ENCODE measurements at regions not wholly inside any gene's neighbourhood (a gene's known extent, or its start where the extent isn't known, plus 50 kb on each side); places are given as distances from the start of the nearest gene placed in this dataset.
"Not testable (repeated sequence)": the region's sequence is repeated elsewhere in the genome, so short reads cannot be mapped to it uniquely, and the experiment has no call there.

GRCh38 chr5:92635001-92635461 is 946.0 kb downstream of the NR2F1-AS1 start:
- ChIA-PET POLR2A (no interaction called here), CTCF (no interaction called here)
- H3K4me3 ChIP-seq (ENCODE audit: low read depth, low read length) = no peak overlapping the region
- TF ChIP-seq CTCF (IDR thresholded peaks at IDR 0.05; ENCODE audit: insufficient read depth, low read length, missing control alignments) = no peak
- DNase-seq (ENCODE audit: low read depth, low spot score) = no peak

GRCh38 chr5:92633875-92634487 is 947.0 kb downstream of the NR2F1-AS1 start:
- TF ChIP-seq CTCF (IDR thresholded peaks at IDR 0.05; ENCODE audit: insufficient read depth, low read length, missing control alignments) = no peak
- no peak overlapping the region for H3K4me3 ChIP-seq (ENCODE audit: low read depth, low read length)
- ChIA-PET CTCF (interaction anchor here (1.1 kb wide), 1 partner anchor 113 kb away, joined by 3 read pairs; no protein-coding TSS in a partner anchor), POLR2A (no interaction called here)
- DNase-seq (ENCODE audit: low read depth, low spot score) = no peak

GRCh38 chr5:92633176-92633575 is 947.8 kb downstream of the NR2F1-AS1 start:
- POLR2A ChIA-PET = no interaction called here
- DNase-seq (ENCODE audit: low read depth, low spot score) = no peak
- no peak for TF ChIP-seq CTCF (IDR thresholded peaks at IDR 0.05; ENCODE audit: insufficient read depth, low read length, missing control alignments)
- CTCF ChIA-PET = interaction anchor here (1.1 kb wide), 1 partner anchor 112 kb away, joined by 3 read pairs; no protein-coding TSS in a partner anchor
- H3K4me3 ChIP-seq (ENCODE audit: low read depth, low read length) = no peak overlapping the region

GRCh38 chr5:92631237-92631701 is 949.8 kb downstream of the NR2F1-AS1 start:
- POLR2A ChIA-PET; CTCF ChIA-PET; H3K4me3 ChIP-seq (ENCODE audit: low read depth, low read length); DNase-seq (ENCODE audit: low read depth, low spot score): not testable (repeated sequence)

- no peak overlapping the region for H3K4me3 ChIP-seq (ENCODE audit: low read depth, low read length)
- POLR2A ChIA-PET = no interaction called here
- CTCF ChIA-PET = no interaction called here
- no peak for DNase-seq (ENCODE audit: low read depth, low spot score)
- TF ChIP-seq CTCF (IDR thresholded peaks at IDR 0.05; ENCODE audit: insufficient read depth, low read length, missing control alignments) = no peak
Observed at GRCh38 chr5:92629574-92629973, 951.4 kb downstream of the NR2F1-AS1 start.

GRCh38 chr5:92629000-92629399 is 952.0 kb downstream of the NR2F1-AS1 start:
- POLR2A ChIA-PET = no interaction called here
- TF ChIP-seq CTCF (IDR thresholded peaks at IDR 0.05; ENCODE audit: insufficient read depth, low read length, missing control alignments) = no peak
- no peak for DNase-seq (ENCODE audit: low read depth, low spot score)
- no peak overlapping the region for H3K4me3 ChIP-seq (ENCODE audit: low read depth, low read length)
- CTCF ChIA-PET = no interaction called here

- ChIA-PET CTCF (no interaction called here), POLR2A (no interaction called here)
- no peak for TF ChIP-seq CTCF (IDR thresholded peaks at IDR 0.05; ENCODE audit: insufficient read depth, low read length, missing control alignments)
- no peak overlapping the region for H3K4me3 ChIP-seq (ENCODE audit: low read depth, low read length)
- DNase-seq (ENCODE audit: low read depth, low spot score) = no peak
Observed at GRCh38 chr5:92627186-92627585, 953.8 kb downstream of the NR2F1-AS1 start.

All from AG04449 (cell line).